ENCODE measurements at regions not wholly inside any gene's neighbourhood (a gene's known extent, or its start where the extent isn't known, plus 50 kb on each side); places are given as distances from the start of the nearest gene placed in this dataset.

DNA sequence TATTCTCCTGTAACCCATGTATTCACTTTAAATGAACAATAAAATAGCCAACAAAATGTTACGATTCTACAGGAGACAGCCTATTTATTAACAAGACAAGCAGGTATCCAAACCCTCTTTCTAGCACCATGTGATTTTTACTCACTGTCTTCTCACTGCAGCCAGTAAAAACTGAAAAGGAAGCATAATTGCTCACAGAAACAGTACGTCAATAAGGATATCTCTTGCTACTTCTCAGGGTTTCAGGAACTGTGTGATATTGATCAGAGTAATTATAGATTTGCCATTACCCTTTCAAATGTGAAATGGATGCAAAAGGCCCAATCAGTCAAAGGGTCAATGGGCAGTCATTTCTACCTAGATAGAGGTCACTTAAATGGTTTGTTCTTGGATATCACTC, 1473.8 kb upstream of the DDX18 start:
- no peak for DNase-seq (ENCODE audit: low read depth)
- TF ChIP-seq, protein P1, sequence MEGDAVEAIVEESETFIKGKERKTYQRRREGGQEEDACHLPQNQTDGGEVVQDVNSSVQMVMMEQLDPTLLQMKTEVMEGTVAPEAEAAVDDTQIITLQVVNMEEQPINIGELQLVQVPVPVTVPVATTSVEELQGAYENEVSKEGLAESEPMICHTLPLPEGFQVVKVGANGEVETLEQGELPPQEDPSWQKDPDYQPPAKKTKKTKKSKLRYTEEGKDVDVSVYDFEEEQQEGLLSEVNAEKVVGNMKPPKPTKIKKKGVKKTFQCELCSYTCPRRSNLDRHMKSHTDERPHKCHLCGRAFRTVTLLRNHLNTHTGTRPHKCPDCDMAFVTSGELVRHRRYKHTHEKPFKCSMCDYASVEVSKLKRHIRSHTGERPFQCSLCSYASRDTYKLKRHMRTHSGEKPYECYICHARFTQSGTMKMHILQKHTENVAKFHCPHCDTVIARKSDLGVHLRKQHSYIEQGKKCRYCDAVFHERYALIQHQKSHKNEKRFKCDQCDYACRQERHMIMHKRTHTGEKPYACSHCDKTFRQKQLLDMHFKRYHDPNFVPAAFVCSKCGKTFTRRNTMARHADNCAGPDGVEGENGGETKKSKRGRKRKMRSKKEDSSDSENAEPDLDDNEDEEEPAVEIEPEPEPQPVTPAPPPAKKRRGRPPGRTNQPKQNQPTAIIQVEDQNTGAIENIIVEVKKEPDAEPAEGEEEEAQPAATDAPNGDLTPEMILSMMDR (conservative IDR thresholded peaks at IDR 0.05; ENCODE audit: low read depth, low read length), result no peak

DNA sequence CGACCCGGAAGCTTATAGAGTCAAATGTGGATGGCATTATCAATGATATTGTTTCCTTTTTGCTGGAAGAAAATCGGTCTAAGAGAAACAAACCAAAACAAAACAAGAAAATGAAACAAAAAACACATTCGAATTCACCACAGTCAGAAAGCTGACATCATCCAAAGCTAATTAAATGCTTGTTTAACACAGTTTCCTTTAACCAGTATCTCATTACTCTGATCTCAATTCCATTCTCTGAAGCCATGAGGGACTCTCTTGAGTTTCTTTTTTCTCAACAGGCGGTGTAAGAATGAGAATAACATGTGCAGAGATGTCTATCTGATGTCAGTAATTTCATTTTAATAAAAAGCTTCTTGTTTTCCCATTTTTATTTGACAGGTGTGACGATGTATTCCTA, 1448.3 kb upstream of the DDX18 start:
- no peak overlapping the region for H3K4me3 ChIP-seq (ENCODE audit: low read depth, low read length)
- TF ChIP-seq, protein P1 (conservative IDR thresholded peaks at IDR 0.05; ENCODE audit: low read depth, low read length), result no peak
- DNase-seq (ENCODE audit: low read depth), result no peak

More for the DNA sequence above, 1473.8 kb upstream of the DDX18 start:
- no peak overlapping the region for H3K4me3 ChIP-seq (ENCODE audit: low read depth, low read length)

DNA sequence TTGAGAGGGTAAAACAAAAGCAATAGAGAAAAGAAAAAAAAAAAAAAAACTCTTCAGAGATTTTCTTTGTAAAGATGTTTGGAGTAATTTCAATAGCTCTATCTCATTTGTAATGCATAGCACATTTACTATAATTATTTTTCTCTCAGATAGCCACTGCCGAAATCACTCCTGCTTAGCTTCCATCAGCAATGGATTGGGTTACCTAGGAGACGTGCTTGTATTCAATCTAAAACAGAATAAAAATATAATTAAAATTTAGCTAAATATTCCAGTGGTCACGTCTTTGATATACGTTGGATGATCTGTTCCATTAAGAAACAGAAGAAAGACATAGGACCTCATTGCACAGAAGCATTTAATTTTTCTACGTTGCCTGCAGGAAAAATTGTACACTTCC, 1435.7 kb upstream of the DDX18 start:
- TF ChIP-seq, protein P1 (conservative IDR thresholded peaks at IDR 0.05; ENCODE audit: low read depth, low read length), result no peak
- no peak for DNase-seq (ENCODE audit: low read depth)
- no peak overlapping the region for H3K4me3 ChIP-seq (ENCODE audit: low read depth, low read length)

DNA sequence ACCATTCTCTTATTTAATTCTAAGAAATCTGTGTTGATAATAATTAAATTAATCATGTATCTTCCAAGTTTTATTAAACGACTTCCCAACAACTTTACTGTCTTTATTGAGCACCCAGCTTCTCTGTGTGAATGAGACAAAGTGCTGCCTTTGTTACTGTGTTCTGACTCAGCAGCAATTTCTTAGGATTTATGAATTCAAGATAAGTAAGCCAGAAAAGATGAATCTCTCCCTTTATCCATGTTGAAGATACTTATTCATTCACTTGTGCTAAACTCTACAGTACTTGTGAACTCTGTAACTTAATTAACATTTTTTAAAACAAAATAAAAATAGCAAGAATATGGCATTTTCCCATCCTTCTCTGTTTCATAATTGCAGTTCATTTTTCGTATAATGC, 1403.3 kb upstream of the DDX18 start:
- TF ChIP-seq, protein P1 (conservative IDR thresholded peaks at IDR 0.05; ENCODE audit: low read depth, low read length), result no peak
- no peak overlapping the region for H3K4me3 ChIP-seq (ENCODE audit: low read depth, low read length)
- no peak for DNase-seq (ENCODE audit: low read depth)

DNA sequence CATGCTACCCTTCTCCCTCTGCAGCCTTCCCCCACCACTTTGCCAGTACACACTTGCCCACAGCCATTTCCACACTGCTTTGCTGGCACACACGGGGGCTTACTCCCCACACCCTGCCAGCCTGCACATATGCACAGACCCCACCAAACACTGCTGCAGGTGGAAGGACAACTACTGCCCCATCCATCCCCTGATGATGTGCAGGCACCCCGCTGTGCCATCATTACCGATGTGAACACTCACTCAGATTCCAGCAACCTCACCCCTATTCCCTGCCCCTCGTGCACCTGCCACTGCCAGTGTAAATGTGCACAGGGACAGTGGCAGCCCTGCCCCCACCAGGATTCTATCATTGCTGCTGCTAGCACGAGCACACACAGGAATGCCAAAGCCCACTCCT, 1400.8 kb upstream of the DDX18 start:
- H3K4me3 ChIP-seq (ENCODE audit: low read depth, low read length), result no peak overlapping the region
- TF ChIP-seq, protein P1 (conservative IDR thresholded peaks at IDR 0.05; ENCODE audit: low read depth, low read length), result no peak
- no peak for DNase-seq (ENCODE audit: low read depth)

DNA sequence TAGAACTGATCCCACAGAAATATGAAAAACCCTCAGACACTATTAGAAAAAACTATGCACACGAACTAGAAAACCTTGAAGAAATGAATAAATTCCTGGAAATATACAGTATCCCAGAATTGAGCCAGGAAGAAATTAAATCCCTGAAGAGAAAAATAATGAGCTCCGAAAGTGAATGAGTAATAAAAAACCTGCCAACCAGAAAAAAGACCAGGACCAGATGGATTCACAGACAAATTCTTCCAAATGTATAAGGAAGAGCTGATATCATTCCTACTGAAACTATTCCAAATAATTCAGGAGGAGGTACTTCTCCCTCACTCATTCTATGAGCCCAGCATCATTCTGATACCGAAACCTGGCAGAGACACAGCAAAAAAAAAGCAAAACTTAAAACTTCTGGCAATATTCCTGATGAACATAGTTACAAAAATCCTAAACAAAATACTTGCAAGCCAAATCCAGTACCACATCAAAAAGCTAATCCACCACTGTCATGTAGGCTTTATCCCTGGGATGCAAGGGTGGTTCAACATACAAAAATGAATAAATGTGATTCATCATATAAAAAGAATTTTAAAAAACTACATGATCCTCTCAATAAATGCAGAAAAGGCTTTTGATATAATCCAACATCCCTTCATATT, 1397.6 kb upstream of the DDX18 start:
- DNase-seq (ENCODE audit: low read depth), result no peak
- no peak overlapping the region for H3K4me3 ChIP-seq (ENCODE audit: low read depth, low read length)
- TF ChIP-seq, protein P1 (conservative IDR thresholded peaks at IDR 0.05; ENCODE audit: low read depth, low read length), result no peak

DNA sequence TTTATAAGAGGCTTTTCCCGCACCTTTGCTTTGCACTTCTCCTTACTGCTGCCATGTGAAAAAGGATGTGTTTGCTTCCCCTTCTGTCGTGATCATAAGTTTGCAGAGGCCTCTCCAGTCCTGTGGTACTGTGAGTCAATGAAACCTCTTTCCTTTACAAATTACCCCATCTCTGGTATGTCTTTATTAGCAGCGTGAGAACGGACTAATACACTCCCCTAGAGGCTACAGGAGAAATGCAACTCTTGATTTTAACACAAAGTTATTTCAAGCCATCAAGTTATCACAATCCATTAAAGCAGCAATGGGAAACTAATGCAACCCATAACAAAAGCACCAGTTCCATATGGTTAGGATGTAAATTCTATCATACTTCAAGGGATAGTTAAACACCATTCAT, 1378.8 kb upstream of the DDX18 start:
- no peak for DNase-seq (ENCODE audit: low read depth)
- TF ChIP-seq, protein P1 (conservative IDR thresholded peaks at IDR 0.05; ENCODE audit: low read depth, low read length), result no peak
- no peak overlapping the region for H3K4me3 ChIP-seq (ENCODE audit: low read depth, low read length)

Measured in epithelial cell of proximal tubule (primary cell).